HG02571 (cell line): ENCODE measurements at regions not wholly inside any gene's neighbourhood (a gene's known extent, or its start where the extent isn't known, plus 50 kb on each side); places are given as distances from the start of the nearest gene placed in this dataset.

Source experiments
- ATAC-seq: cut with Tn5 transposase; IDR thresholded peaks from one replicate; pipeline ENCODE4 v1.9.1; 2021; ENCODE audit warnings: mild to moderate bottlenecking, moderate library complexity; ENCODE audit not compliant: unreplicated experiment

GRCh38 chr15:95469496-95470000 is 861.0 kb upstream of the NR2F2 start:
- ATAC-seq = no peak

- ATAC-seq = no peak
Observed at GRCh38 chr15:95470529-95470928, 860.0 kb upstream of the NR2F2 start.

GRCh38 chr15:95470997-95471689 is 859.4 kb upstream of the NR2F2 start:
- ATAC-seq = no peak

- no peak for ATAC-seq
Observed at GRCh38 chr15:95471690-95472086, 858.8 kb upstream of the NR2F2 start.

- ATAC-seq = no peak
Observed at GRCh38 chr15:95475067-95475466, 855.4 kb upstream of the NR2F2 start.

- no peak for ATAC-seq
Observed at GRCh38 chr15:95479308-95479707, 851.2 kb upstream of the NR2F2 start.

- no peak for ATAC-seq
Observed at GRCh38 chr15:95485367-95485766, 845.1 kb upstream of the NR2F2 start.

- no peak for ATAC-seq
Observed at GRCh38 chr15:95486224-95486623, 844.3 kb upstream of the NR2F2 start.

- ATAC-seq = no peak
Observed at GRCh38 chr15:95489103-95489502, 841.4 kb upstream of the NR2F2 start.

- ATAC-seq = no peak
Observed at GRCh38 chr15:95492388-95493070, 838.0 kb upstream of the NR2F2 start.

GRCh38 chr15:95494971-95495541 is 835.4 kb upstream of the NR2F2 start:
- no peak for ATAC-seq

- ATAC-seq = no peak
Observed at GRCh38 chr15:95497634-95498033, 832.9 kb upstream of the NR2F2 start.

GRCh38 chr15:95498961-95499360 is 831.5 kb upstream of the NR2F2 start:
- no peak for ATAC-seq

GRCh38 chr15:95499397-95499796 is 831.1 kb upstream of the NR2F2 start:
- ATAC-seq = no peak

GRCh38 chr15:95501865-95502264 is 828.6 kb upstream of the NR2F2 start:
- ATAC-seq = no peak

- no peak for ATAC-seq
Observed at GRCh38 chr15:95503107-95503506, 827.4 kb upstream of the NR2F2 start.

GRCh38 chr15:95503640-95504225 is 826.8 kb upstream of the NR2F2 start:
- ATAC-seq = no peak

- no peak for ATAC-seq
Observed at GRCh38 chr15:95511671-95512070, 818.8 kb upstream of the NR2F2 start.

- no peak for ATAC-seq
Observed at GRCh38 chr15:95512906-95513305, 817.6 kb upstream of the NR2F2 start.

- no peak for ATAC-seq
Observed at GRCh38 chr15:95519887-95520286, 810.6 kb upstream of the NR2F2 start.

GRCh38 chr15:95520511-95520910 is 810.0 kb upstream of the NR2F2 start:
- no peak for ATAC-seq

GRCh38 chr15:95520922-95521321 is 809.6 kb upstream of the NR2F2 start:
- ATAC-seq = no peak
